ENCODE measurements at regions not wholly inside any gene's neighbourhood (a gene's known extent, or its start where the extent isn't known, plus 50 kb on each side); places are given as distances from the start of the nearest gene placed in this dataset.
"Not testable (repeated sequence)": the region's sequence is repeated elsewhere in the genome, so short reads cannot be mapped to it uniquely, and the experiment has no call there.

GRCh38 chr22:19659805-19660345 lies 54.4 kb upstream of the SEPTIN5 start:
- no peak for DNase-seq (ENCODE audit: extremely low read depth in 1 of 2, low read depth in 1 of 2)

- not testable (repeated sequence) for DNase-seq (ENCODE audit: extremely low read depth in 1 of 2, low read depth in 1 of 2)
Observed at GRCh38 chr22:19660583-19660982, 53.7 kb upstream of the SEPTIN5 start.

GRCh38 chr22:19661156-19661555 lies 53.1 kb upstream of the SEPTIN5 start:
- no peak for DNase-seq (ENCODE audit: extremely low read depth in 1 of 2, low read depth in 1 of 2)

- DNase-seq (ENCODE audit: extremely low read depth in 1 of 2, low read depth in 1 of 2), result not testable (repeated sequence)
Observed at GRCh38 chr22:19662049-19662684, 52.1 kb upstream of the SEPTIN5 start.

- DNase-seq (ENCODE audit: extremely low read depth in 1 of 2, low read depth in 1 of 2), result no peak
Observed at GRCh38 chr22:19663286-19663815, 51.0 kb upstream of the SEPTIN5 start.

GRCh38 chr22:19663821-19664355 lies 50.4 kb upstream of the SEPTIN5 start:
- DNase-seq (ENCODE audit: extremely low read depth in 1 of 2, low read depth in 1 of 2), result no peak

GRCh38 chr22:19664406-19664805 lies 49.9 kb upstream of the SEPTIN5 start:
- DNase-seq (ENCODE audit: extremely low read depth in 1 of 2, low read depth in 1 of 2), result no peak
